Esophagus squamous epithelium (tissue), 5 donors: ENCODE measurements at regions not wholly inside any gene's neighbourhood (a gene's known extent, or its start where the extent isn't known, plus 50 kb on each side); places are given as distances from the start of the nearest gene placed in this dataset.

Experiments
- DNase-seq: peaks from one replicate; lab custom pipeline; 2025; lab: John Stamatoyannopoulos, UW
- H3K27ac ChIP-seq, 4 donors: fragments of 200-600 bp; sonication (generic); one replicate each; pipeline ENCODE4 v1.5.1; 2016 to 2019; ENCODE audit warnings: mild to moderate bottlenecking in 1 of 4
- H3K27me3 ChIP-seq, 4 donors: fragments of 200-600 bp; sonication (generic); 1 replicate in 3 of 4; 2 replicates in 1 of 4; pipeline versions ENCODE4 v1.5.1 to v1.6.0; 2017 to 2021; ENCODE audit warnings: antibody characterized with exemption in 1 of 4
- H3K36me3 ChIP-seq, 3 donors: fragments of 200-600 bp; sonication (generic); one replicate each; pipeline ENCODE4 v1.5.1; 2016 to 2019
- H3K4me1 ChIP-seq, 3 donors: fragments of 200-600 bp; sonication (generic); one replicate each; pipeline ENCODE4 v1.5.1; 2017 to 2019
- H3K4me3 ChIP-seq, 4 donors: fragments of 200-600 bp; sonication (generic); 1 replicate in 3 of 4; 2 replicates in 1 of 4; pipeline ENCODE4 v1.5.1; 2016 to 2019; ENCODE audit warnings: mild to moderate bottlenecking in 2 of 4, moderate library complexity in 1 of 4
- H3K9me3 ChIP-seq, 3 donors: fragments of 200-600 bp; sonication (generic); one replicate each; pipeline ENCODE4 v1.5.1; 2016 to 2019
- POLR2A ChIP-seq, 4 donors: fragments of 450-650 bp; IDR thresholded peaks; one replicate each; pipeline ENCODE4 v1.6.1; 2017; ENCODE audit warnings: antibody characterized with exemption in 4 of 4, mild to moderate bottlenecking in 4 of 4, moderate library complexity in 3 of 4
- WGBS, 2 donors: methylation state at CpG; one replicate each; pipeline ENCODE4 v1.1.5; 2018; 5-methylcytosine and 5-hydroxymethylcytosine counted together
- intact Hi-C: fragments of 100-400 bp; cut with DNase I; formaldehyde crosslinking; loops from one replicate; pipeline ENCODE4 v1.15.0; 2022
- TF ChIP-seq, protein P1 (sequence below), 6 experiments: fragments of 450-650 bp in 4 of 6; fragments of 200-600 bp in 2 of 6; sonication (generic) in 2 of 6; IDR thresholded peaks; one replicate each; pipeline ENCODE4 v1.5.1; 2016 to 2019; ENCODE audit warnings: antibody characterized with exemption in 6 of 6, mild to moderate bottlenecking in 4 of 6, moderate library complexity in 4 of 6
- donor health status: DM: yes; HTN: yes; CAD: no.

DNA sequence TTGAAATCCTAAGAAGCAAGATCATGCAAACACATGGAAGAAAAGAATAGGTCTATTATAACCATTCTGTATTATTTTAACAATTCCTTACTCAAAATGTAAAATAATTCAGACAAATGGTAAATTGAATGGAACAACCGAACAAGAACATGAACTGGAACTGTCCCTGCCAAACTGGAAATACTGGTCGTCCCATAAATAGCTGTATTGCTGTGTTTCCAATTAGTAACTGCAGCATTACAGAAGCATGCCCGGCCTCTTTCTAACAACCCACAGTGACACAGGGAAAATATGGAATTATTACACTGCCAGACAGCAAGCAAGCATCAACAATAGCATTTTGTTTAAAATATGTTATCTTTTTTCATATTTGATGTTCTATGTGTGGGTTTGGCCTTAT is 1138.5 kb upstream of the PHF14 start:
- no peak for TF ChIP-seq POLR2A (IDR thresholded peaks at IDR 0.05)
- TF ChIP-seq, protein P1, sequence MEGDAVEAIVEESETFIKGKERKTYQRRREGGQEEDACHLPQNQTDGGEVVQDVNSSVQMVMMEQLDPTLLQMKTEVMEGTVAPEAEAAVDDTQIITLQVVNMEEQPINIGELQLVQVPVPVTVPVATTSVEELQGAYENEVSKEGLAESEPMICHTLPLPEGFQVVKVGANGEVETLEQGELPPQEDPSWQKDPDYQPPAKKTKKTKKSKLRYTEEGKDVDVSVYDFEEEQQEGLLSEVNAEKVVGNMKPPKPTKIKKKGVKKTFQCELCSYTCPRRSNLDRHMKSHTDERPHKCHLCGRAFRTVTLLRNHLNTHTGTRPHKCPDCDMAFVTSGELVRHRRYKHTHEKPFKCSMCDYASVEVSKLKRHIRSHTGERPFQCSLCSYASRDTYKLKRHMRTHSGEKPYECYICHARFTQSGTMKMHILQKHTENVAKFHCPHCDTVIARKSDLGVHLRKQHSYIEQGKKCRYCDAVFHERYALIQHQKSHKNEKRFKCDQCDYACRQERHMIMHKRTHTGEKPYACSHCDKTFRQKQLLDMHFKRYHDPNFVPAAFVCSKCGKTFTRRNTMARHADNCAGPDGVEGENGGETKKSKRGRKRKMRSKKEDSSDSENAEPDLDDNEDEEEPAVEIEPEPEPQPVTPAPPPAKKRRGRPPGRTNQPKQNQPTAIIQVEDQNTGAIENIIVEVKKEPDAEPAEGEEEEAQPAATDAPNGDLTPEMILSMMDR (IDR thresholded peaks at IDR 0.05) = no peak
- no peaks in the 10 kb centered on the region for H3K9me3 ChIP-seq
- no peak for DNase-seq
- H3K4me3 ChIP-seq = no peak overlapping the region
- peaks cover 0 to 12% (median 0%) of the 10 kb centered on the region in 3 donors for H3K4me1 ChIP-seq
- no peaks in the 10 kb centered on the region for H3K36me3 ChIP-seq
- intact Hi-C loops = no loop called here
- no peaks in the 10 kb centered on the region for H3K27me3 ChIP-seq
- no peak overlapping the region for H3K27ac ChIP-seq
- 39 to 59% methylated on average over 3 of the region's 3 CpGs for whole genome bisulfite sequencing, 2 donors

DNA sequence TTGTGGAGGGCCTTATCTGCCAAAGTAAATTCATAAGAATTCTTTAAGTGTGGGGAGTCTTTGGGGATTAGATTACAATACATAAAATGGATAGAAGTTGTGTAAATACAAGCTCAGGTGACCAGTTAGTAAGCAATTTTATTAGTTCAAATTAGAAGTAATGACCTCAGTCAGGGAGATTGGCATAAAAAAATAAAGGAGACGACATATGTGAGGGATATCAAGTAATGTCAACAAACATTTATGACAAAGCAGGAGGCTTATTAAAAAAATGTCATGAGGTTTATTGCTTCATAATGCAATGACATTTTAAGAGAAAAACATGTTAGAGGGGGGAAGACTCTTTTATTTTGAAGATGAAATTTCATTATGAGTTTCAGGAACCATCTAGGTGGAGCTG is 1137.0 kb upstream of the PHF14 start:
- Histone ChIP-seq H3K4me3 (no peak overlapping the region), H3K36me3 (no peaks in the 10 kb centered on the region), H3K27ac (no peak overlapping the region), H3K4me1 (peaks cover 0 to 12% (median 0%) of the 10 kb centered on the region in 3 donors), H3K27me3 (no peaks in the 10 kb centered on the region), H3K9me3 (no peaks in the 10 kb centered on the region)
- intact Hi-C loops = no loop called here
- 50 to 52% methylated on average over 1 of the region's 1 CpG for WGBS, 2 donors
- TF ChIP-seq, protein P1 (IDR thresholded peaks at IDR 0.05) = no peak
- no peak for TF ChIP-seq POLR2A (IDR thresholded peaks at IDR 0.05)
- DNase-seq = no peak

DNA sequence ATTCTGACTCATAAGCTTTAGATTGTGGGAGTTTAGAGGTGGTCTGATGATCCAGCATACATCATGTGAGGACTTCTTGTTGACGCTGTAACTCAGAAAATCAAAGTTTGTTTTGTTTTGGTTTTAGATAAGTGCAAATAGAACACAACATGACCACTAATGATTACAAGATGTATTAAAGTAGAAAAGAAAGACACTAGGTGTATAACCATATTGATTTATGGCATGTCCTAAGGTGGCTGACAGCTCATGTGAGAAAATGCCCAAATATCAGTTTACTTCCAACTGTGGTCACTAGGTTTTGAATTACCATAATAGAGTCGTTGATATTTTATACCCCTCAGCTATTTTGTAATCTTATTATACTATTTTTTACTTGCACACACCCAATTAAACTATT is 1131.4 kb upstream of the PHF14 start:
- Histone ChIP-seq H3K27ac (no peak overlapping the region), H3K9me3 (no peaks in the 10 kb centered on the region), H3K27me3 (no peaks in the 10 kb centered on the region), H3K4me1 (no peaks in the 10 kb centered on the region), H3K36me3 (no peaks in the 10 kb centered on the region), H3K4me3 (no peak overlapping the region)
- no peak for DNase-seq
- 70 to 73% methylated on average over 2 of the region's 2 CpGs for WGBS, 2 donors
- intact Hi-C loops = no loop called here
- no peak for TF ChIP-seq POLR2A (IDR thresholded peaks at IDR 0.05)

DNA sequence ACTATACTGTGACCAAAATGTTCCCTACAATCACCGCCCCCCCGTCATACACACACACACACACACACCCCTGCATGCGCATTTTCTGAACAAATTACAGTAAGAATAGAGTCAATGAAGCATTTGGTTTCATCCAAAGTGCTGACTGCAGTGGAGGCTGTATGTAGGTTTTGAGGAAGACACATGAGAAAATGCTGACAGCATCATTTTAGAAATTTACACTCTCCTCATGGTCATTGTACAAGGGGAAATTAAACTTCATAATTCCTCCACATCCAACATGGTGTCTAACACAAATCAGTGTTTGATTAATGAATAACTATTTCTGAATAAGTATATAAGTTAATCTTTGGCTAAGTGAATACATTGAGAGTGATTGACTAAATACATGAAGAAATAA is 1126.8 kb upstream of the PHF14 start:
- H3K4me1 ChIP-seq = no peaks in the 10 kb centered on the region
- no peak overlapping the region for H3K4me3 ChIP-seq
- H3K27ac ChIP-seq = no peak overlapping the region
- DNase-seq = no peak
- no peak for TF ChIP-seq POLR2A (IDR thresholded peaks at IDR 0.05)
- TF ChIP-seq, protein P1 (IDR thresholded peaks at IDR 0.05) = no peak
- H3K36me3 ChIP-seq = no peaks in the 10 kb centered on the region
- H3K27me3 ChIP-seq = no peaks in the 10 kb centered on the region
- H3K9me3 ChIP-seq = no peaks in the 10 kb centered on the region
- intact Hi-C loops = no loop called here
- WGBS, 2 donors = 92 to 95% methylated on average over 3 of the region's 3 CpGs

DNA sequence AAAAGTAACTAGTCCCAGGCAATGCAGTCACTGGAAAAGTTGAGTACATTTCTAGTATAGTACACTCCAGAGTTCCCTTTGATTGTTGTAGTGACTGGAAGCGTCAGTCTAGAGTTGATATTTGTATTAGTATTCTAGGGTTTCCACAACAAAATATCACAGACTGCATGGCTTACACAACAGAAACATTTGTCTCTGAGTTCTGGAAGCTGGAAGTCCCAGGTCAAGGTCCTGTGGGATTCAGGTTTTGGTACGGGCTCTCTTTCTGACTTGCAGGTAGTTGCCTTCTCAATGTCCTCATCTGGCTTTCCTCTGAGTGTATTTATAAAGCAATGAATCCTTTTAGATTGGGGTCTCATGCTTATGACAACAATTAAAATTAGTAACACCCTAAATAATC is 1119.1 kb upstream of the PHF14 start:
- no peak for DNase-seq
- H3K4me3 ChIP-seq = no peak overlapping the region
- H3K36me3 ChIP-seq = no peaks in the 10 kb centered on the region
- H3K27ac ChIP-seq = no peak overlapping the region
- H3K9me3 ChIP-seq = no peaks in the 10 kb centered on the region
- TF ChIP-seq POLR2A (IDR thresholded peaks at IDR 0.05) = no peak
- TF ChIP-seq, protein P1 (IDR thresholded peaks at IDR 0.05) = no peak
- WGBS, 2 donors = 68 to 92% methylated on average over 2 of the region's 2 CpGs
- intact Hi-C loops = no loop called here
- no peaks in the 10 kb centered on the region for H3K27me3 ChIP-seq
- H3K4me1 ChIP-seq = no peaks in the 10 kb centered on the region

DNA sequence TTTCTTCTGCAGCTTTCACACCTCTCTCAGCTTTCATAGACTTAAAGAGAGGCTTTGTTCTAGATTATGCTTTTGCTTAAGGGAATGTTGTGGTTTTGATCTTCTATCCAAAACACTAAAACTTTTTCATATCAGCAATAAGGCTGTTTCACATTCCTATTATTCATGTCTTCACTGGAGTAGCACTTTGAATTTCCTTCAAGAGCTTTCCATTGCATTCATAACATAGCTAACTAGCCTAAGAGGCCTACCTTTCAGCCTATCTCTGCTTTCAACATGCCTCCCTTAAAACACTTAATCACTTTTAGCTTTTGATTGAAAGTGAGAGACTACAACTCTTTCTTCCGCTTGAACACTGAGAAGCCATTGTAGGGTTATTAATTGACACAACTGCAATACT is 1117.0 kb upstream of the PHF14 start:
- no peak for DNase-seq
- 83 to 88% methylated on average over 1 of the region's 1 CpG for WGBS, 2 donors
- TF ChIP-seq POLR2A (IDR thresholded peaks at IDR 0.05) = no peak
- TF ChIP-seq, protein P1 (IDR thresholded peaks at IDR 0.05) = no peak
- Histone ChIP-seq H3K27ac (no peak overlapping the region), H3K4me1 (no peaks in the 10 kb centered on the region), H3K9me3 (no peaks in the 10 kb centered on the region), H3K36me3 (no peaks in the 10 kb centered on the region), H3K27me3 (no peaks in the 10 kb centered on the region), H3K4me3 (no peak overlapping the region)
- intact Hi-C loops = no loop called here
